HG02678 (cell line): ENCODE measurements at regions not wholly inside any gene's neighbourhood (a gene's known extent, or its start where the extent isn't known, plus 50 kb on each side); places are given as distances from the start of the nearest gene placed in this dataset.
"Not testable (repeated sequence)": the region's sequence is repeated elsewhere in the genome, so short reads cannot be mapped to it uniquely, and the experiment has no call there.

Source experiments
- ATAC-seq: cut with Tn5 transposase; IDR thresholded peaks from one replicate; pipeline ENCODE4 v1.9.1; 2021; ENCODE audit warnings: mild to moderate bottlenecking, moderate library complexity; ENCODE audit not compliant: unreplicated experiment

- no peak for ATAC-seq
Observed at GRCh38 chr6:114844359-114844758, 501.5 kb upstream of the HS3ST5 start.

- ATAC-seq: no peak
Observed at GRCh38 chr6:114839019-114839418, 496.2 kb upstream of the HS3ST5 start.

GRCh38 chr6:114833211-114833610 is 490.4 kb upstream of the HS3ST5 start:
- ATAC-seq: no peak

GRCh38 chr6:114830515-114830914 is 487.7 kb upstream of the HS3ST5 start:
- ATAC-seq: no peak

- ATAC-seq: no peak
Observed at GRCh38 chr6:114827135-114827534, 484.3 kb upstream of the HS3ST5 start.

GRCh38 chr6:114824409-114824808 is 481.6 kb upstream of the HS3ST5 start:
- ATAC-seq: no peak

- no peak for ATAC-seq
Observed at GRCh38 chr6:114816678-114817077, 473.9 kb upstream of the HS3ST5 start.

- ATAC-seq: no peak
Observed at GRCh38 chr6:114810468-114810867, 467.6 kb upstream of the HS3ST5 start.

- not testable (repeated sequence) for ATAC-seq
Observed at GRCh38 chr6:114805426-114805825, 462.6 kb upstream of the HS3ST5 start.

GRCh38 chr6:114796576-114796975 is 453.8 kb upstream of the HS3ST5 start:
- ATAC-seq: no peak

- ATAC-seq: no peak
Observed at GRCh38 chr6:114793428-114793827, 450.6 kb upstream of the HS3ST5 start.

GRCh38 chr6:114785235-114786127 is 442.7 kb upstream of the HS3ST5 start:
- ATAC-seq: no peak

GRCh38 chr6:114783783-114784182 is 441.0 kb upstream of the HS3ST5 start:
- no peak for ATAC-seq

- ATAC-seq: no peak
Observed at GRCh38 chr6:114783083-114783482, 440.3 kb upstream of the HS3ST5 start.

- ATAC-seq: no peak
Observed at GRCh38 chr6:114764866-114765265, 422.0 kb upstream of the HS3ST5 start.

- ATAC-seq: no peak
Observed at GRCh38 chr6:114762145-114762544, 419.3 kb upstream of the HS3ST5 start.

- ATAC-seq: no peak
Observed at GRCh38 chr6:114747995-114748625, 405.3 kb upstream of the HS3ST5 start.

GRCh38 chr6:114740547-114740946 is 397.7 kb upstream of the HS3ST5 start:
- ATAC-seq: no peak

GRCh38 chr6:114739656-114740055 is 396.8 kb upstream of the HS3ST5 start:
- no peak for ATAC-seq

- ATAC-seq: no peak
Observed at GRCh38 chr6:114735025-114735735, 392.4 kb upstream of the HS3ST5 start.

GRCh38 chr6:114733596-114733995 is 390.8 kb upstream of the HS3ST5 start:
- ATAC-seq: no peak
